ENCODE measurements at regions not wholly inside any gene's neighbourhood (a gene's known extent, or its start where the extent isn't known, plus 50 kb on each side); places are given as distances from the start of the nearest gene placed in this dataset.
A peak's percentile ranks its signal among the peaks of the same experiment; 100 is the strongest.

DNA sequence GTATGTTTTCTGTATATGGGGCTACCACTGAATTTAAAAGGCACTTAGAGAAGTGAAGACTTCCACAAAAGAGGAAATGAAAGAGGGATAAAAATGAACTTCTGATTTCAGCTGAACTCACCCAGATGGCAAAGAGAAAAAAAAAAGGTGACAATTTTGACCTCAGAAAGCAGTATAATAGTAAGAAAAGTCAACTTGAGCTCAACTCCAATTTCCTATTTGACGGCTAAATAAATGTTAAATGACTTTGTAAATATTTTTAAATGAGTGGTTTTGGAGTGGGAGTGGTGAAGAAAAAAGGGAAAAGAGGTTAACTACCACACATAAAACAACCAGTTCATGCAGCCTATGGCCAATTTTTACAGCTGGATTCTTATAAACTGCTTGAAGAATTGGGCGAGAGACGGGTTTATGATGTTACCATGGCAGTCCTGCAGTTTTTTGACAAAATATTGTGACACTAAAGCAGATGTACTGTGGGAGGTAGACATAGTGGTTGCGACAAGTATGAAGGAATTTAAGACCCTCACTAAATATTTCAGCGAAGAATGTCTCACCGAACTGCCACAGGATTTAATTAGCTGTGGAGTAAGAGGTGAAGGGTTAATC, 49.8 kb upstream of the ADTRP start:
- H3K9me3 ChIP-seq (ENCODE audit: insufficient read depth, low read length), result no peaks in the 10 kb centered on the region
- H3K27ac ChIP-seq (ENCODE audit: low read length), result peak overlapping the region; percentile 37
- no peak overlapping the region for H3K9ac ChIP-seq (ENCODE audit: low read length)
- H3K4me2 ChIP-seq (ENCODE audit: low read length), result peak overlapping the region; percentile 60
- H3K79me2 ChIP-seq (ENCODE audit: low read length), result no peaks in the 10 kb centered on the region
- no peak overlapping the region for H2AFZ ChIP-seq (ENCODE audit: low read depth, low read length)
- H3K36me3 ChIP-seq (replicated peaks; ENCODE audit: low read depth, low read length), result no peaks in the 10 kb centered on the region
- H3K4me3 ChIP-seq (ENCODE audit: low read length), result peak overlapping the region; percentile 2; the same call in 1 of the 2 replicates
- H3K27me3 ChIP-seq (ENCODE audit: low read depth, low read length), result no peaks in the 10 kb centered on the region
- H3K4me1 ChIP-seq (ENCODE audit: low read length), result peaks cover 56% of the 10 kb centered on the region
- no peaks in the 10 kb centered on the region for H4K20me1 ChIP-seq (ENCODE audit: insufficient read depth, low read length)
- TF ChIP-seq EZH2phosphoT487 (IDR thresholded peaks at IDR 0.05; ENCODE audit: low read depth), result no peak
- TF ChIP-seq, protein P1, sequence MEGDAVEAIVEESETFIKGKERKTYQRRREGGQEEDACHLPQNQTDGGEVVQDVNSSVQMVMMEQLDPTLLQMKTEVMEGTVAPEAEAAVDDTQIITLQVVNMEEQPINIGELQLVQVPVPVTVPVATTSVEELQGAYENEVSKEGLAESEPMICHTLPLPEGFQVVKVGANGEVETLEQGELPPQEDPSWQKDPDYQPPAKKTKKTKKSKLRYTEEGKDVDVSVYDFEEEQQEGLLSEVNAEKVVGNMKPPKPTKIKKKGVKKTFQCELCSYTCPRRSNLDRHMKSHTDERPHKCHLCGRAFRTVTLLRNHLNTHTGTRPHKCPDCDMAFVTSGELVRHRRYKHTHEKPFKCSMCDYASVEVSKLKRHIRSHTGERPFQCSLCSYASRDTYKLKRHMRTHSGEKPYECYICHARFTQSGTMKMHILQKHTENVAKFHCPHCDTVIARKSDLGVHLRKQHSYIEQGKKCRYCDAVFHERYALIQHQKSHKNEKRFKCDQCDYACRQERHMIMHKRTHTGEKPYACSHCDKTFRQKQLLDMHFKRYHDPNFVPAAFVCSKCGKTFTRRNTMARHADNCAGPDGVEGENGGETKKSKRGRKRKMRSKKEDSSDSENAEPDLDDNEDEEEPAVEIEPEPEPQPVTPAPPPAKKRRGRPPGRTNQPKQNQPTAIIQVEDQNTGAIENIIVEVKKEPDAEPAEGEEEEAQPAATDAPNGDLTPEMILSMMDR (IDR thresholded peaks at IDR 0.05; ENCODE audit: low read depth, low read length), result no peak
